OCI-LY3 (cell line): ENCODE measurements at regions not wholly inside any gene's neighbourhood (a gene's known extent, or its start where the extent isn't known, plus 50 kb on each side); places are given as distances from the start of the nearest gene placed in this dataset.

ENCODE experiments used
- EZH2phosphoT487 ChIP-seq: fragments of 200-600 bp; shearing (Covaris generic); IDR thresholded peaks from 2 replicates; pipeline ENCODE4 v1.6.1; 2018; ENCODE audit warnings: antibody characterized with exemption, mixed run types, low read depth
- TF ChIP-seq, protein P1 (sequence below): fragments of 200-600, 300-600 bp; sonication (generic); IDR thresholded peaks from 2 replicates; pipeline ENCODE4 v1.5.1; 2014; ENCODE audit warnings: antibody characterized with exemption, low read length, low read depth

DNA sequence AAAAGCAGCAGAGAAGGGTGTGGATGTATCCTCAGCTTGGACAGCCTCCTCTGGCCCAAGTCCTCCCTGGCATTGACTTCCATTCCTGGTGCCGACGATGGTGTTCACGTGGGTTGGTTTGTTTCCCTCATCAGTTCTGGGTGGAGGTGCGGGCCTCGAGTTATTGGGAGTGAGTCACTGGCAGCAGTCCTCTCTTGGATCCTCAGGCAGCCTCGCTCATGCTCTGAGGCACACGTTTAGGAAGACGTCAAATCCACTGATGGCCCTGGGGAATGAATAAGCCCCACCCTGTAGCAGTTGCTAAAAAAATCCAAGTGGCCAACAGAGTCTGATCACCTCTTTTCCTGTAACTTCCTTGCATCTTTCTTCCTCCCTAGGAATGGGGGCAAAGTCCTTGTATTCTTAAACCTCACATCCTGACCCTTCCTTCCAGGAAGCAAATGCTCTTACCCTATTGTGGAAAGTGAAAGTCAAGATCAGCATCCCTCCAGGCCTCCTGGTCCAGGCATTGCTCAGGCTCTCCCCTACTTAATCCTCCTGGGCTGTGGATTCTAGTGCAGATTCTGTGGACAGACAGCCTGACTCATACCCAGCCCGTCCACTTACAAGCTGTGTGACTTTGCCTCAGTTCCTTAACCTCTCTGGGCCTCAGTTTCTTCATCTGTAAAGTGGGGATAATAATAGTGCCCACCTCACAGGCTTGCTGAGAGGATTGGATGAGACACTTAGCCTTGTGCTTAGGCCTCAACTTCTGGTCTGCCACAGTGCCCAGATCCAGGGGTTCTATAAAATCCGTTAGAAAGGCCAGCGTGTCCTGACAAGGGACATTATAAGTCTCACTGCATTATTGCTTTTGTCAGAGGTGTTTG, 111.1 kb downstream of the TLR5 start:
- TF ChIP-seq, protein P1, sequence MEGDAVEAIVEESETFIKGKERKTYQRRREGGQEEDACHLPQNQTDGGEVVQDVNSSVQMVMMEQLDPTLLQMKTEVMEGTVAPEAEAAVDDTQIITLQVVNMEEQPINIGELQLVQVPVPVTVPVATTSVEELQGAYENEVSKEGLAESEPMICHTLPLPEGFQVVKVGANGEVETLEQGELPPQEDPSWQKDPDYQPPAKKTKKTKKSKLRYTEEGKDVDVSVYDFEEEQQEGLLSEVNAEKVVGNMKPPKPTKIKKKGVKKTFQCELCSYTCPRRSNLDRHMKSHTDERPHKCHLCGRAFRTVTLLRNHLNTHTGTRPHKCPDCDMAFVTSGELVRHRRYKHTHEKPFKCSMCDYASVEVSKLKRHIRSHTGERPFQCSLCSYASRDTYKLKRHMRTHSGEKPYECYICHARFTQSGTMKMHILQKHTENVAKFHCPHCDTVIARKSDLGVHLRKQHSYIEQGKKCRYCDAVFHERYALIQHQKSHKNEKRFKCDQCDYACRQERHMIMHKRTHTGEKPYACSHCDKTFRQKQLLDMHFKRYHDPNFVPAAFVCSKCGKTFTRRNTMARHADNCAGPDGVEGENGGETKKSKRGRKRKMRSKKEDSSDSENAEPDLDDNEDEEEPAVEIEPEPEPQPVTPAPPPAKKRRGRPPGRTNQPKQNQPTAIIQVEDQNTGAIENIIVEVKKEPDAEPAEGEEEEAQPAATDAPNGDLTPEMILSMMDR, result no peak
- no peak for TF ChIP-seq EZH2phosphoT487
